GM19372 (cell line): ENCODE measurements at regions not wholly inside any gene's neighbourhood (a gene's known extent, or its start where the extent isn't known, plus 50 kb on each side); places are given as distances from the start of the nearest gene placed in this dataset.

Experiments used
- ATAC-seq: cut with Tn5 transposase; IDR thresholded peaks from one replicate; pipeline ENCODE4 v1.9.1; 2021; ENCODE audit warnings: mild to moderate bottlenecking, low read depth, moderate library complexity; ENCODE audit not compliant: unreplicated experiment

DNA sequence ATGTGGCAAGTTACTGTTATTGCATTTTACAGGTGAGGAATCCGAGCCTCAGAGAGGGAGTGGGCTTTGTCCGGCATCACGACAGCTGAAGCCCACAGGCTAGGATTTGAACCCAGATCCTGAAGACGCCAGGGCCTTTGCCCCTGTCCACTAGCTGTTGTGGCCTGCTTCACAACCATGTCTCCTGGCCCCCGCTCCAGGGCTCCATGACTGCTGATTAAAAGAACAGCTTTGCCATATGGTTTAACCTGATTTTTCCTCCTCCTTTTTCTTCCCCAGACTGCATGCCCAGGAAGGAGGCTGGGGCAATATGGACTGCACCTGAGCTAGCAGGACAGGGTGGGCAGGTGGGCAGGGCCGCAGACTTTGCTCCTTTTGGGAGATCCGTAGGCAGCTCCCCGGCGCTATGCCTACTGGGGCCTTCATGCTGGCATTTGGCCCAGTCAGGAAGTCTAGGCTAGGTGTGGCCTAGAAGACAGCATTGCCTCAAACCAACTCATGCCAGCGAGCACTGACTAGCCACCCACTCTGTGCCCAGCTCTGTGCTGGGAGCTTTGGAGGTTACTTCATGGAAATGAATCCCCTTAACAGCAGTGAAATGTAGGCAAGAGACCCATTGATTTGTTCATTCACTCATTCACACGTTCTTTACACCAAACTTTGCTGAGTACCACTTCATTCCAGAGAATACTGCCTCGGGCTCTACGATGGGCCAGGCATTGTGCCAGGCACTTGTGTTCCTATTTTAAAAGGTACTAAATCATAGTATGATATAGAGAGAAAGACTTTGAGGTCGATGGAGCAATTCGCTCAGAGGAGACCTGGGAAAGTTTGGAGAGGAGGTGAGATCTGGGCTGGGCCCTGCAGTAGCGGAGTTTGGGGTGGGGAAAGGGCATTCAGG lies 94.3 kb upstream of the CPEB4 start:
- ATAC-seq = no peak

DNA sequence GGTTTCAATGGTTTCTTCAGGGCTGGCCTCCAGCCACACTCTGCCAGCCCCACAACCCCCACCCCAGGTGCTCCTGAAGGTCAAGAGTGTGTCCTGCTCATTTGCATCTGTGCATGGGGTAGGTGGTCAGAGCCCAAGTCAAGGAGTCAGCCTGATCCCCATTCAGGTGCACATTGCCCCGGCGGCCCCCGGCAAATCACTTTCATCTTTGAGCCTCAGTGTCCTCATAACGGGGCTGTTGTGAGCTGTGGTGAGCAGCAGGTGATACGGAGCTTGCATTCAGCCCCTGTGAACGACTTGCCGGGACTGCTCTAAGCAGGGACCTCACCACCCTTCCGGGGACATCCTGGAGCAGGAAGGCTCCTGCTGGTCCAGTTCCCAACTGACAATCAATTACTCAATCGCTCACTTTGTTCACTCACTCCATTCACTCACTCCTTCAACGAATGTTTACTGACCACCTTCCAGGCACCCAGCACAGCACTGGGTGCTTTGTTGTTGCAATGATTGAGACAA lies 93.2 kb upstream of the CPEB4 start:
- ATAC-seq = no peak

DNA sequence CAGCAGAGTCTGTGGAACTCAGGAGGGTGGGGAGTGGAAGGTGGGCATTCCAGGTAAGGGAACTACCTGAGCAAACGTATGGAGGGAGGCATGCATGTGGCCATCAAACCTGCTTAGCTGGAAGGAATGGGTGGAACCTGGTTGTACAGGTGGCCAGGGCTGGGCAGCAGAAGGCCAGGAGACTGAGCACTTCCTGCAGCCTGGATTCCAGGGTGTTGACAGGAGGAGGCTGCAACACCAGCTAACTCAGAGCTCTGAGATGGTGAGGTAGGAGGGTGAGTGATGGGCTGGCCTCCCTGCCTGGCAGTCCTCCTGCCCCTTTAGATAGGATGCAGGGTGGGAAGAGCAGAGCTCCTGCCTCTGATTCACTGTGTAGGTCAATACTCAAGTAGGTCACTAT lies 92.5 kb upstream of the CPEB4 start:
- ATAC-seq = no peak

DNA sequence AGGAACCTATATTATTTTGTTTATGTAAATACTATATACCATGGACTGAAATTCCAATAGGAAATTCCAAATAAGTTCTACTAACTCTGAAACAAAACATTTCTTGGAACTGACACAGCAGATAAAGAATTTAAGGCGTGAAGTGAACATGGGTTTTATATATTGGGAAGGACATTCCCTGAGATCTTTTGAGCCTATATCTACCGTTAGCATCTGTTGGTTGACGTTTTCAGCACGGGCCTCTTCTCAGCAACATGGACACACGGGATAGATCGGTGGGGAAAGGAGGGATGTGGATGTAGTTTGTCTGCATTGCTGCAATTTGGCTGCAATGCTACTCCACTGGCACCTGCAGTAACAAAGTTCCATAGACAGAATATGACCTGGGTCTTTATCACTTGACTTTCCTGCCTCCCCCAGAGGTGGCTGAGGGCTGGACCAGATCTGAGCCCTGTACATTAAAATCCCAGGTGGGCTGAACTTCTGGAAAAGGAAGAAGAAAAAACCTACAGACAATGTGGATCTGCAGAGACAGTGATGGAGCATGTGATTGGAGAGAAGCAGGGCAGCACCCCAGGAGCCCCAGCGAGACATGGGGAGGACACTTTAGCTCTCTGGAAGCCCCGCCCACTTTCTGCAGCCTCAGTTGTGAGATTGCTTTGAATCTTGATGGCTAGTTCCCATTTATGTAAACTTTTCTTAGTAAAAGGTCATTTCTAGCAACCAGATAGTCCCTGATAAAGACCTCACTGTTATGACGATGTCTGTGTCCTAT lies 91.2 kb upstream of the CPEB4 start:
- ATAC-seq = no peak

DNA sequence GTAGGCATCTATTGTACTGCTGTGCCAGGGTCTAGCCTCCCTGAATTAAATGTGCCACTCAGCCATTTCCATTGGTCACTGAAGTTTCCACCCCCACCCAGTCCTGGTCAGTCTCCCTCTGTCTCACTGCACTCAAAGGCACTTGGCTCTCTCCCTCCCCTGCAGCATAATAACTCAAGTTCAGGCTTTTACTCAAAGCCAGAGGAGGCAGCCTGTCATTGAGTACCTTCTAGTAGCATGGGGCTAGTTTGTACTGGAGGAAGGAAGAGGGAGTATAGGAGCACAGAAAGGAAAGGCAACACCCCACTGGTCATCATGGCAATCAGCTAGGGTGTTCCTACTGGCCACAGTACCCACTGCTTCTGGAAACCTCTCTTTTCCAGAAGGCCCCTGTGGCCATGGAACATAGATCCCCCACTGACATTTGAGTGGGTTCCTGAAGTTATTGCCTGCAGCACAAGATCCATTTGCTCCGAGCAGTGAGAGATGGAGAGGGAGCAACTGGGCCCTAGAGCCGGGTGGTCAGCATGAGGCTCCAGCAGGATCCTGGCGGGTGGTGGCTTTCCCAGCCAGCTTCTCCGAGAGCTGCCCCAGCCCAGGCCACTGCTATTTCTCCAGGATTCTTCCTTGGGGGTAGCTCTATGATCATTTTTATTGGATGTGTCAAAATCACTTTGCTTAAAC lies 89.9 kb upstream of the CPEB4 start:
- ATAC-seq = no peak

DNA sequence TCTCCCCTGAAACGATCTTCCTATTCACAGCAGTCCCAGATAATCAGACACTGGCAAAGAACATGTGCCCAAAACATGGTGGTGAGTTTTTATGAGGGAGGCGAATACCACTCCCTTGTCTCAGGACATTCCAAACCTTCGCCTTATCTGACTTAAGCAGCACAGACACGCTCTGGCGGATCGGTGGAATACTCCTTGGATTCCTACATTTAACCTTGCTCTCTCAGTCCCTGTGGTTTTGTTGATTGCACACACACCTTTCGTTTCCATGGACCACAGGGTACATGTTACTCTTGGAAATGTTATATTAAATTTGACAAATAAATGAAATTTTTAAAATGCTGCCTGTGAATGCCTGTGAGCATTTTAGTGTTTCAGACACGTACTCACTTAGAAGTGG lies 87.8 kb upstream of the CPEB4 start:
- no peak for ATAC-seq

DNA sequence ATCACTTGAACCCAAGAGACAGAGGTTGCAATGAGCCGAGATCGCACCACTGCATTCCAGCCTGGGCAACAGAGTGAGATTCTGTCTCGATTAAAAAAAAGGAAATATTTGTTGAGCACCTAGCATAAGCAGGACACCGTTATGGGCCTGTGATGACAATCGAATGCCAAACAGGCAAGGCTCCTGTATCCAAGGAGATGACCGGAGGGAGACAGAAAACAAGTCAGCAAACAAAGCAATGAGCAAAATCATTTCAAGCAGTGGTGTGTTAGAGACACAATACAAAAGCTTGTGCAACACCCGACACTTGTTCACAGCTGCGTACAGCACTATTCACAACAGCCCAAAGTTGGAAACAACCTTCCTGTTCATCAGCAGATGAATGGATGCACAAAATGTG lies 87.1 kb upstream of the CPEB4 start:
- ATAC-seq = no peak

DNA sequence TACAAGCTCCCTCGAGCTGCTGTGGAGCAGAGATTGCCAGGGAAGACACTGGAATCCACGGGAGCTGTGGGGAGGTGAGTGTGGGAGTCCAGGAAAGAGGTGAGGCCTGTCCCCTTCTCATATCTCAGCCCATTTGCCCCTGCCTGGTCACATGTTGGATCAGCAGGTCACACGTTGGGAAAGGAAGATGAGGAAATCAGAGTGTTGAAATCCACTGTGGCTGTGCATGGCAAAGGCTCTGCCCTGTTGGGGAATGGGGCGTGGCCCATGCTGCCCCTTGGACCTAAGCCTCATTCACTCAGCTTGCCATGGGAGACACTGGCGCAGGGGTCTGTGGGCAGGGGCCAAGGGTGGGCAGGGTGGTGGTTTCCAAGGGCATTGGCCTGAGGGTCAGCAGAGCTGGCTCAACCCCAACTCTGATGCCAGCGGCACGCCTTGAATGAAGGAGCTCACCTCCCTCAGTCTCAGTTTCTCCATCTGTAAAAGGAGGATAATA lies 85.4 kb upstream of the CPEB4 start:
- no peak for ATAC-seq

DNA sequence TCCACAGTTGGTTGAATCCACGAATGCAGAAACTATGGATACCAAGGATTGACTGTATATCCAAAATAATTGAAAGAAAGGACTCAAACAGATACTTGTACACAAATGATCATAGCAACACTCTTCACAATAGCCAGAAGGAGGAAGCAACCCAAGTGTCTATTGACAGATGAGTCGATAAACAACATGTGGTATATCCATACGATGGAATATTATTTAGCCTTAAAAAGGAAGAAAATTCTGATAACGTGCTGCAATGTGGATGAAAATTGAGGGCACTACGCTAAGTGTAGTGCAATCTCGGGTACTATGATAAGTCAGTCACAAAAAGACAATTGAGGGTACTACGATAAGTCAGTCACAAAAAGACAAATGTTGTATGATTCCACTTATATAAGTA lies 83.6 kb upstream of the CPEB4 start:
- no peak for ATAC-seq

DNA sequence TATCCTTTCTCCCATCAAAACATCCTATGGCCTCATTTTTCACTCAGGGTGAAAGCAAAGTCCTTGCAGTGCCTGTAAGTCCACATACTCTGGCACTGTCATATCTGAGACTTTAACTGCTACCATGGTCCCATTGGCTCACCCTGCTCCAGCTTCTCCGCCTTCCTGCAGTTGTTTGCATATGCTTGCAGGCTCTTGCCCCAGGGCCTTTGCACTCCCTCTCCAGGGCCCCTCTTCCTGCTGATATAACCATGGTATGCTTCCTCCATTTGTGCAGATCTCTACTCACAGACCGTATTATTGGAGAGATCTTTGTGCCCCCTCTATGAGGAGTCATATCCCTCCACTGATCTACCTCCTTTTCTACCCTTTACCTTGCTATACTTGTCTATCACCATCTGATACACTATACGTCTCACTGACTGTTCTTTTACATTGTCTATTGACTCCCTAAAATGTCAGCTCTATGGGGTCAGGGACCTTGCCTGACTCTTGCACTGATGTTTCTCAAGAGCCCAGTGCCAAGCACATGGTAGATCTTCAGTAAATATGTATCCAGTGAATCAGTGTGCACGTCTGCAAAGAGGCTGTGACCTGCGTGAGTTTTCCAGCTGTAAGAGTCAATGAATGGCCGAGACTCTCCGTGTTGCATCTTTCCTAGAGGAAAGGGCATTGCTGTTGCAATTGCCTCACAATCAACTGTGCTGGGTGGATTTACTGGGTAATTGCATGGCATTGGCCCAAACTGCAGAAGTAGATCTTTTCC lies 81.7 kb upstream of the CPEB4 start:
- no peak for ATAC-seq

DNA sequence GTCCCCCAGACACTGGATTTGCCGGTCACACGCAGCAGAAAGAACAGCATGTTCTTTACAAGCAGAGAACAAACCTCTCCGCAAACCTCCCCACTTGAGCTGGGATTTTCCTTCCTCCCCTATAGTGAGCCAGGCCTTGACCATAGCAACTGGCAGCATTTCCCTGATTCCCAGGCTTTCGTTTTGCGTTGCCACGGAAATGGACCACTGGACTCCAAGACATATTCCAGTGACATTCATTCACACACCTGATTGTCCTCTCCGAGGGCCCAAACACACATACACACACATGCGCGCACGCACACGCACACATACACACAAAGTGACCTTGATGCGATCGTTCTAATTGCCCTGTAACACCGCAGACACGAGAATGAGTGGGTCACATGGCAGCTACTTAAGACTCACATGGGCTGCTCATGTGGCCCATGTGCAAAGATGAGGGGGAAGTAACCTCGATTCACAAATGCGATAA lies 80.9 kb upstream of the CPEB4 start:
- ATAC-seq = no peak

DNA sequence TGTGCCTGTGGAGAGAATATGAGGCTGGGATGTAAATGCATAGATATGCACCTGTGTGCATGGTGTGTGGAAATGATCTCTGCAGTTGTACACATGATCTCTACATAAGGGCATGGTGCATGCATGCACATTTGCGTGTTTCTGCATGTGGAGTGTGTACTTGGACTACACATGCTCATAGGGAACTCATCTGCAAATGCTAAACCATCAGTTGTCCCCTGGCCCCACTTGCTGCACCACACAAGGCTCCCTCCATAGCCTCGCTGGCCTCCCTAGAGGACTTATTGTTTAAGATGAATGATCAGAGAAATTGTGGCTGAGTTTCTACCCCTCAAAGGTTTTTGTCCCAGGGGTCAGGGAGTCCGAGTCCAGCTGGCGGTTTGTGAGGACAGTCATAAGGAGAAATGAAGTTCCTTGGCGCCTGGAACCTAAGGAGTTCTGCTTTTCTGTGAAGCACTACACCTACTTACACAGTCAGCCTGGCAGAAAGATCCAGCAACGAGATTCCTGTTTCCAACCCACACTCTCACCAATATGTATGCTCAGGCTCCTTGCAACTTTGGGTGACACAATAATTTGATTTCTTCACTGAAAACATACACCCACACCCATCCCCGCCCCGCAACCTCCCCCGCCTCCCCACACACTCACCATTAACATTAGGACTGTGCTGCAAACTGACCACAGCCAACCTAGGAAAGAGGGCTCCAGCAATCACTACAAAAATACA lies 79.9 kb upstream of the CPEB4 start:
- no peak for ATAC-seq

DNA sequence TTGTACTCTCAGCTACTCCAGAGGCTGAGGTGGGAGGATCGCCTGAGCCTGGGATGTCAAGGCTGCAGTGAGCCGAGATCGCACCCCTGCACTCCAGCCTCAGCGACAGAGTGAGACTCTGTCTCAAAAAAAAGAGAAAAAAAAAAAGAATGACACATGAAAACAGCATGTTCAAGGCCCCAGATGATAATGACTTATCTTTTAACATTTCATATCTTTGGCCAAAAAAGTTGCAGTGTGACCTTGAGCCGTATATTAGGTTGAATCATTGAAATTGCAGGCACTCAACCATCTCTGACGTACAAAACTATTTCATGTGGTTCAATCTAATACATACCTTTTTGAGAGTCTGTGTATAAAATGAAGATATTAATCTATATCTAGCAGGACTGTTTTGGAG lies 79.1 kb upstream of the CPEB4 start:
- no peak for ATAC-seq

DNA sequence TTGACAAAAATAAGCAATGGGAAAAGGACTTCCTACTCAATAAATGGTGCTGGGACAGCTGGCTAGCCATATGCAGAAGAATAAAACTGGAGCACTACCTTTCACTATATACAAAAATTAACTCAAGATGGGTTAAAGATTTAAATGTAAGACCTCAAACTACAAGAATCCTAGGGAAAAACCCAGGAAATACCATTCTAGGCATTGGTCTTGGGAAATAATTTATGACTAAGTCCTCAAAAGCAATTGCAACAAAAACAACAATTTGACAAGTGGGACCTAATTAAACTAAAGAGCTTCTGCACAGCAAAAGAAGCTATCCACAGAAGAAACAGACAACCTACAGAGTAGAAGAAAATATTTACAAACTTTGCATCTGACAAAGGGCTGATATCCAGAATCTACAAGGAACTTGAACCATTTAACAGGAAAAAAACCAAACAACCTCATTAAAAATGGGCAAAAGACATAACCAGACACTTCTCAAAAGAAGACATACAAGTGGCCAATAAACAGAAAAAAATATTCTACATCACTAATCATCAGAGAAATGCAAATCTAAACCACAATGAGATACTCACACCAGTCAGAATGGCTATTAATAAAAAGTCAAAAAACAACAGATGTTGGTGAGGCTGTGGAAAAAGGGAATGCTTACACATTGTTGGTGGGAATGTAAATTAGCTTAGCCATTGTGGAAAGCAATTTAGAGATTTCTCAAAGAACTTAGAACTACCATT lies 75.2 kb upstream of the CPEB4 start:
- no peak for ATAC-seq

DNA sequence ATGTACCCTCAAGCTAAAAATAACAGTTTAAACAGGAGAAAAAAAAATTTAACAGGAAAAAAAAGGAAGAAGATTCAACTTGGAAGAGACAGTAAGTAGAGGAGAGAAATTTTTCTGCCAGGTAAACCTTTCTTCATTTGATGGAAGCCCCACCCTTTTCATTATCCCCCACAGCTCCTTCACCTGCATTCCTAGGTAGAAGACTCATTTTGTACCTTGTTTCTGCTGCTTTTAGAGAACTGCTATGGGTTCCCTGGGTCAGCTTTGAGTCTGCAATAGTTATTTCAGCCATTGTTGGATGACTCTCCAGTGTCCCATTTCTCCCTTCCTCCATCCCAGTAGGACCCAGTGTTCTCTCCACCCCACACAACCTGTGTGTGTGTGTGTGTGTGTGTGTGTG lies 74.1 kb upstream of the CPEB4 start:
- no peak for ATAC-seq

DNA sequence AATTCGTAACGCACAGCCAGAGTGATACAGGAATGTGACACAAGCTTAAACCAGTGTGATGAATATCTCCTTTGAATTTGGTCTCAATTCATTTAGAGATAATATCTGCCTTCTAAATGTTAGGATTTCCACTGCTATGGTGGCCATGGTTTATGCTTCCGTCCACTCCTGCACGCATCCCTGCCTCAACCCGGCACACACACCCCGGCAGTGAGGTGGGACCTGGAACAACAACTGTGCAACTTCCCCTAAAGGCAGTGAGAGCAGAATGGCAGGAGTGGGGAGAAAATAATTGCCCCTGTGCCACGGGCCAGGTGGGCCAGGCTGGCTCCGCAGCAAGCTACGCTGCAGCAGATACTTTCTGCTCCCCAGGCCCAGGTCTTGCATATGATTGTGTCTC lies 72.6 kb upstream of the CPEB4 start:
- ATAC-seq = no peak

DNA sequence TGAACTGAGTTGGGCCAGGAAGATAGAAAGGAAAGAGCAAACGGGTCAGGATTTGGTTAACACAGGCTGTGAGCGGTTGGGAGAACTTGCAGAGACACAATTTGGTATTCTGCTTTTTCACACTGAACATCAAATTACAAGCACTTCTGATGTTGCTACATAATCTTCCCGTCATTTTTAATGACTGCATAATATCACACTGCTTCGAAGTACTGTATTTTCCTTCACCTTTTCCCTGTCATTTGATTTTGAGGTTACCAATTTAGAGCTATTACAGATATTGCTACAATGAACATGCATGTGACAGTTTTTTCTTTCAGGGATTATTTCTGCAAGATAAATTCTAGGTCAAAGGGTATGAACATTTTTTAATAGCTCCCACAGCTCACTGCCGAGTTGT lies 71.4 kb upstream of the CPEB4 start:
- no peak for ATAC-seq

DNA sequence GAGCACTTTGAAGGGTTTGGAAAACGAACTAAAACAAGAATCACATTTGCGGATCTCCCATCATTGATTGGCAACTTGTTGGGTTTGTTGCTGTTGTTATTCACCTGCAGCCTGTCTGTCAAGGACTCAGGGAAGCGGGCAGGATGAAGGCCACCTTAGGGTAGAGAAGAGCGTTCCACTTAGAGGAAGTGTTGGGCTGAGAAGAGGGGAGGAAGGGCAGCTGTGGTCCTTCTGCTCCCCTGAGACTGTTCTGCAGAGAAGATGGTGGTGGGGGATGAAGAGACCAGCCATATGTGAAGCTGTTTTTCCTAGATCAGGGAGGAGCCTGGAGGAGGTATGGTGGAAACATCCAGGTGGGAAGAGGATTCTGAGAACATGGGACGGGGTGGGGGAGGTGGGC lies 70.6 kb upstream of the CPEB4 start:
- no peak for ATAC-seq

DNA sequence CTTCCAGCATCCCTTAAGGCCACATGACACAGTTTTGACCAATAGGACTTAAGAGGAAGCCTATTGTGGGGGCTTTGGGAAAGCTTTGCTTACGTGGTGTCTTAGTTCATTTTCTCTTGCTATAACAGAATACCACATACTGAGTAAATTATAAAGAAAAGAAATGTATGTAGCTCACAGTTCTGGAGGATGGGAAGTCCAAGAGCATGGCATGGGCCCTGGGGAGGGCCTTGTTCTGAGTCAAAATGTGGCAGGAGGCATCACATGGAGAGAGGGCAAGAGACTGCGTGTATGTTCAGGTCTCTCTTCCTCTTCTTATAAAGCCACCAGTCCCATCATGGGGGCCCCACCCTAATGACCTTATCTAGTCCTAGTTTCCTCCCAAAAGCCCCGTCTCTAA lies 68.6 kb upstream of the CPEB4 start:
- no peak for ATAC-seq
